GM21390 (cell line): ENCODE measurements at regions not wholly inside any gene's neighbourhood (a gene's known extent, or its start where the extent isn't known, plus 50 kb on each side); places are given as distances from the start of the nearest gene placed in this dataset.
"Not testable (repeated sequence)": the region's sequence is repeated elsewhere in the genome, so short reads cannot be mapped to it uniquely, and the experiment has no call there.

Experiments
- ATAC-seq: cut with Tn5 transposase; IDR thresholded peaks from one replicate; pipeline ENCODE4 v1.9.1; 2021; ENCODE audit not compliant: unreplicated experiment

DNA sequence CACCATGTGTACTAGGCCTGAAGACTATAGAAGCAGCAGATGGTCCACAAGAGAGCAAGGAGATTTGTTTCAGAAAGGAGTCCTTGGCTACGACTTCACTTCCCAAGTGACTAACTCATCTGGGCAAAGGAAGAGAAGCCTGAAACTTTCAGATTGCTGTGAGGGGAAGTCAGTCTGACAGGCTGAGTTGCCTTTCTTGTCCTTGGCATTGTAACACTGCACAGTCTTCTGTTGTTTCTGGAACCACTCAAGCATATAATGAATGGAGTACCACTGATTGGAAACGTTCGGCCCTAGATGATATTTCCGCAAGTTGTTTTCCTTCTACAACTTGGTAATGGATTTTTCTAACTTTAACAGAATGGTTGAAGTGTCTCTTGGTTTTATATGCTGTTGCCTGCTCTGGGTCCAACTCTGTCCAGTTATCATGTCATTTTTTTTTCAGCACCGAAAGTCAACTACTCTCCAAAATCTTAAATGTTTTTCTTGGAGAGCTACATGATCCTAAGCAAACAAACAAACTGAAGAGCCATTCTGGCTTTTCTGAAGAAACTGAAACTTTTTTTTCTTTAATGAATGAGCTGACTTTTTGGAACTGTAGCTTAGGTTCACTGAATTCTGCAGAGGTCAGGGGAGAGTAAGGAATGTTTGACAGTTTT is 685.7 kb downstream of the MECOM start:
- ATAC-seq, result no peak

DNA sequence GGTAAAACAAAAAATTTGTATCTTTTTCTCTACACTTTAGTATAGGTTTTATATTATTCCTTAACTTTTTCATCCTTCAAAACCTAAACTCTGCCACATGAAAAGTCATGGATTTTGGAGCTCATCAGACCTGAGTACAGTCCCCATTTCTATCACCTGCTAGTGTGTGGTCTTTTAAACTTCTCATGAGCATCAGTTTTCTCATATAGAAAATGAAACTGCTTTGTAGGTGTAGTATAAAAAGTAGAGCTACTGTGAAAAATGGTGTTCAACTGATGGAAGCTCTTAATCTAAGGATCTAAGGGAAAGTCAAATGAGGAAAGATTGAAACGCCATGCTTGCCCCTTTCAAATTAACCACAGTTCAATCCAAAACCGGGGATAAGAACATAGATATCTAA is 686.5 kb downstream of the MECOM start:
- no peak for ATAC-seq

DNA sequence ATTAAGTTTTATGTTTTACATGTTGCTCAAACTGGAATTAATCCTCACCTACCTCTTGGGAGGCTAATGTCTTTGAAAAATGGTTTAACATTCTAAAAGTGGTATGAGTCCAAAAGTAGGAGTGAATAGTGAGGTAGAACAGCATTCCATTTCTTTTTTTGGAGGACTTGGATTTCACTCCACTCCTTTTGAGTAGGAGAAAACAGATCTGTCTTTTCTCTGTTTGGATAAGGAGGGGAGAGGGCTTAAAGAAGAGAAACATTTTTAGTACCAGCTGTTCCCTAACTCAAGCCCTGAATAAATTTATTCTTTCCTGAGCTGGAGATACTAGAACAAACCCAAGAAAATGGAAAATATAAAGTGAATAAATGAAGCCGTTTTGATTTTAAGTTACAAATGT is 687.9 kb downstream of the MECOM start:
- ATAC-seq, result no peak

DNA sequence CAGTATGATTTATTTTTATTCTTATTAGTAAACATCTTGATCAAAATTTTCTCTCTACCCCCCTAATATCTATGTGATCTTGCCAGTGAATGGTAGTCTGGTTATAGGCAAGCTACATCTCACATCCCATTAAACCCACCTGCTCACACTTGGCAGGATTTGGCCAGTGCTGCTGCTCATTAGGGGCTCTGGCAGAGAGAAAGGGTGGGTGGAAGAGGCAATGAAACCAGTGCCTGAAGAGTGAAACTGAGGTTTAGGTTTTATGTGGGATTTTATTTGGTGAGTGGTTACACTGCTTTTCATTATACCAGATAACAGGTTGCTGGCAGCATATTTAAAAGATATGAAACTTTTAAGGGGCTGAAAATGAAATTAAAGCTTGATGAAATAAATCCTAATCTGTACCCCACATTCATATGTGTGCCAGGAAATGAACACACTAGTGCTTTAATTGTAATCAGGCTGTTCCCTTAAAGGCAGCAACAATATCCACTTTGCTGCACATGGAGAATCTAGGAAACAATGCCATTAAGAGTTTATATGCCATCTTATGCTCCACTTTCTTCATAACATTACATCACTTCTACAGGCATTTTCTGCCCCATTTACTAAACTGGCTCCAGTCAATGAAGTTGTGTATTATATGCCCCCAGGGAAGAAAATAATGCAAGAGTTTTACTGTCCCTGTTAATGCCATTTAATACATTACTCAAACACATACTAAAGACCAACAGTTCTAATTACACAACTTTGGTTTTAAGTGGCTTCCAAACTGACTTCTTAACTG is 688.7 kb downstream of the MECOM start:
- no peak for ATAC-seq

DNA sequence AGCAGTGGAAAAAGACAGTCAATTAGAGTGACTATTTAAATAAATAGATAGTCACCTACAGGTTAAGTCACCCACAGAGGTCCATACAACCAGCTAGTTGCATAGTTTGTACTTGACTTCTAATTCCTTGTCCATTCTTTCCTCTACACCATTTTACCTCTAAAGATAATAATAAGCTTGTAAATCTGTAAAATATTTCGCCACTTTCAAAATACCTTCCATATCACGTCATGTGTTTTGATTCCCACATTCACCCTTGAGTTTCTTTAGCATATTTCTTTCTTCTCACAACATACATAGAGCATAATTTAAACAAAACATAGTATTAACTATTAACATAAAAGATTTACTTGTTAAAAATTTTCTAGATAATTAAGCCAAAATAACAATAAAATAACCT is 689.6 kb downstream of the MECOM start:
- ATAC-seq, result no peak

DNA sequence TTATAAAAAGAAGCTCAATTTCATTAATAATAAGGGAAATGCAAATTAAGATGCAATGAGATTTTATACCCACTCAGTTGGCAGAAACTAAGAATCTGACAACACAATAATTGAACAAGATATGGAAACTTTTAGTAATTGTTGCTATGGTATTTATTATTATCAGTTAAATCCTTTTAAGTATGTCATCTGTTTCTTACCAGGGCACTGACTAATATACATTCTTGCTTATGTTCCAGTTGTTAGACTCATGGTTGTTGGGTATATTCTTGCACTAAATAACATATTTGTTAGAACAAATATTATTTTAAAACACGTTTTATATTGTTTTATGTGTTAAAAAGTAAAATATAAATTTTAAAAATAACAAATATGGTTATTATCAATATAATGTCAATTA is 690.3 kb downstream of the MECOM start:
- ATAC-seq, result no peak

DNA sequence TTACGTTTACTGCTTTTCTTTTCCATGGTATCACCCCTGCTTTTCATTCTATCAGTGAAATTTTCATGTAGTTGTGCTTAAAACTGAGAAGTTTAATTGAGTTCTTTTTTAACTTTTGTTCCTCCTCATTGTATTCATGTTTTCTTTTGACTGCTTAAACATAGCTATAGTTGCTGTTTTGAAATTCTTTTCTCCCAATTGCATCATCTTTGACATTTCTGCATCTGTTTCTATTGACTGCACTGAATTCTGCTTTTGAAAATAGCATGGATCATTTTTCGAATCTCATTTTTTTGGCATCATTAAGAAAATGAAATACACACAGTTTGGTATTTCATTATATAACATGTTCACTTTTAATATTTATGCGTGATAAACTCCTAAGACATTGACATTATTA is 694.9 kb downstream of the MECOM start:
- no peak for ATAC-seq

DNA sequence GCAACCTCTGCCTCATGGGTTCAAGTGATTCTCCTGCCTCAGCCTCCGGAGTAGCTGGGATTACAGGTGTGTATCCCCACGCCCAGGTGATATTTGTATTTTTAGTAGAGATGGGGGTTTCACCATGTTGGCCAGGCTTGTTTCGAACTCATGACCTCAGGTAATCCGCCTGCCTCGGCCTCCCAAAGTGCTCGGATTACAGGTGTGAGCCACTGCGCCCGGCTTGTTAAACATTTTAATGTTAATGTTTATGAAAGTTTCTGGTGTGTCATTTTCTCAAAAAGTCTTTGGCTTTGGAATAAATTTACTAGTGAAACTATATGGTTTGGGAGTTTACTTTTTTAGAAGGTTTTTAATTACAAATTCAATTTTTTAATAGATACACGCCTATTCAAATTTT is 698.8 kb downstream of the MECOM start:
- no peak for ATAC-seq

DNA sequence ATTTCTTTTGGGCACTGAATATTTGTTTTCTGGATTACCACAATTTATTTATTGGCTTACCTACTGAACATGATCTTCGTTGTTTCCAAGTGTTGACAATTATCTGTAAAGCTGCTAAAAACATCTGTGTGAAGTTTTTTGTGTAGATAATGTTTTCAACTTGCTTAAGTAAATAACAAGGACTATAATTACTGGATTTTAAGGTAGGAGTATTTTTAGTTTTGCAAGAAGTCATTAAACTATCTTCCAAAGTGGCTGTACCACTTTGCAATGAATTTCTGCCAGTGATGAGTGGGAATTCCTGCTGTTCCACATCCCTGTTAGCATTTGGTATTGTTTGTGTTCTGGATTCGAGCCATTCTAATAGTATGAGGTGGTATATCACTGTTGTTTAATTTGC is 702.2 kb downstream of the MECOM start:
- no peak for ATAC-seq

DNA sequence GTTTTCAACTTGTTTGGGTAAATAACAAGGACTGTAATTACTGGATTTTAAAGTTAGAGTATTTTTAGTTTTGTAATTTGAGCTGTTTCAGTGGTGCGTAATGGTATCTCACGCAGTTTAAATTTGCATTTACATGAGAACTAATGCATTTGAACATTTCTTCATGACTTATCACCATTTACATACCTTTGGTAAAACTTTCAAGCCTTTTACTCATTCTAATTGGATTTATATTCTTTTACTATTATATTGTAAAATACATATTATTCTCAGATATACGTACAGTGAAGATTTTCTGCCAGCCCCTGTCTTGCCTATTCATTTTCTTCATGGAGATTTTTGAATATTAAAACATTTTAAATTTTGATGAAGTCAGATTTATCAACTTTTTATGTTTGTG is 703.8 kb downstream of the MECOM start:
- no peak for ATAC-seq

DNA sequence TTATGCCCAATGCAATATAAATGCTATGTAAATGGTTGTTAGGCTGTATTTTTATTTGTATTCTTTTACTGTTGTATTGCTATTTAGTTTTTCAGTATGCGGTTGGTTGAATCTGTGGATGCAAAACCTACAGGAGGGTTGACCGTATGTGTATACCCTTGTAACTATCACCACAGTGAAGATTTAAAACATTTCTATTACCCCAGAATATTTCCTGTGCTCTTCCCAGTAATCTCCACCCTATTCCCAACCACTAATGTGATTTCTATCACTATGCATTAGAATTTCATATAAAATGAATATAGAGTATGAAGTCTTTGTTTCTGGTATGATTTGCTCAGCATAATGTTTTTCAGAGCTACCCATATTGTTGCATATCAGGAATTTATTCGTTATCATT is 705.0 kb downstream of the MECOM start:
- no peak for ATAC-seq

DNA sequence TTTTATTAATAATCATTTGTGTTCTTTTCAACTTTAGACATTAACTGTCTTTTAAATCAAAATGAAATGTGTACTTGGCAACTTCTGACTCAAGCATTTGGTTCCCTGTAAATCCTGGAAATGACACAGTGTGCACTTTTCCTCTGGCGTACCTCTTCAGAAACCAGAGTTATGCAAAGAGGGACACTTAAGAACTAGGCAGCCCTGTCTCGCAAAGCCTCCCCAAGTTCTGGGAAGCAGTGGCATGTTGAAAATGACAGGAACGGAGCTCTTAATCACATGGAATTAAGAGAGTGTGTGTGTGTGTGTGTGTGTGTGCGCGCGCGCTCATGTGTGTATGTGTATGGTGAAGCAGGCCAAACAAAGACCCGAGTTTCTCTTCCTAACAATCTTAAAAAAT is 707.4 kb downstream of the MECOM start:
- no peak for ATAC-seq

DNA sequence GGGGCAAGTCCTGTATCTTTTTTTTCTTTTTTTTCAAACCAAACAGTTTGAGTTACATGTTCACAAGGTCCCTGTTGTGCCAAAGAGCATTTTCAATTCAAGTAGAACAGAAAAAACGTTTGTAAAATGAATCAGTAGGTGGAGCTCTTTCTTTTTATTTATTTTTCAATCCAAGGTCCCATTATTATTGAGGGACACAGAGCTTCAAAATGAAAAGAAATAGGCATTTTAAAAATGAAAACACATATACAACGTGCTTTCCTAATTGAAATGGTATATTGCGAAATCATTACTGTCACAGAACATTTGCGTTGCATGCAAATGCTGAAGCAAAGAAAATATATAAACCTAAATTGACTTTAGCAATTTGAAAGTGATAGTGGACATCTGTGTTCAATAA is 711.0 kb downstream of the MECOM start:
- ATAC-seq, result no peak

DNA sequence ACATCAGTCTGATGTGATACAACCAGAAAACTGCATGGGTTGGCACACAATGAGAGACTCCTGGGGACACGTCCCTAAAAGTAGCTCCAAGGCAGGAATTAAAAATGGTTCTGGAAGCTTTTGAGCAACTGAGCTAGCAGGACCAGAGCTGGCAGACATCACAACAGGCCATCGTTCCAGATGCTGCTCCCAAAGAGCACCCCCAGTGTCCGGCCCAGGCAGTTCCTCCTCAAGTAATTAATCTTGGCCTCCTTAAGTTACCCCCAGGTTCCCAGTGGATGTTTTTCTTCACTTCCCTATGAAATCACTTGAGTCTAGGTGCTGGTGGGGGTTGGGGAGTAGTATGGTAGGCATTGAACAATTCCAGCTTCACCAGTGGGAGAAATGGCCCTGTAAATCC is 711.6 kb downstream of the MECOM start:
- ATAC-seq, result no peak

DNA sequence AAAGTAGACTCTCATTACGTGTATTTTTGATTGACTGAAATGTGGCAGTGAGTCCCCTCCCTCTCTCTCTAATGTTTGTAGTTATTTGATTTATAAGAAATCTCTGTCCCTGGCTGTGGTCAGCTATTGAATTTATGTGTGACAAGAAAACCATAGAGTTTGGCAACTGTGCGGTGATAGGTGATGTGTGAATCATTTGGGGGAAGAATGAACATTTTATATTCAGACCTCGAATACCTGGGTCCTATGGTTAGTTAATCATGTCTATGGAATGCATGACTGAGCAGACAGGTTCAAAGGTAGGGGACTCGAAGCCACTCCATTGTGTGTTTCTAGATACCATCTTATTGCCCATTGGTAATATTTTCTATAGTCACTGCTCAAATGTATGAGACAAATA is 712.1 kb downstream of the MECOM start:
- no peak for ATAC-seq

DNA sequence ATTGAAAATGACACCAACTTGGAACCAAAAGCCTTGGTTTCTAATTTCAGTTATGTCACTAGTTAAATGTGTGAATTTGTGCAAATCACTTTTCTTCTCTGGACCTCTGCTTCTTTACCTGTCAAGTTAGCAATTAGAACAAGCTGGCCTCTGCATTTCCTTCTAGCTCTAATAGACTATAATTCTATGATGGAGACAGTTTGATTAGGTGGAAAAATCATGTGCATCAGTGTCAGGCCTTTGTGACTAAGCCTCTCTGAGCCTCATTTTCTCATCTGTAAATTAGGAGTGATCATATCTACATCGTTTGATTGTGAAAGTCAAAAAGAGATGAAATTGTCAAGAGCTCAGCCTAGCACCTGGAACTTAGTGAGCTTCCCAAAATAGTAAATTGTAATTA is 712.9 kb downstream of the MECOM start:
- ATAC-seq, result no peak

DNA sequence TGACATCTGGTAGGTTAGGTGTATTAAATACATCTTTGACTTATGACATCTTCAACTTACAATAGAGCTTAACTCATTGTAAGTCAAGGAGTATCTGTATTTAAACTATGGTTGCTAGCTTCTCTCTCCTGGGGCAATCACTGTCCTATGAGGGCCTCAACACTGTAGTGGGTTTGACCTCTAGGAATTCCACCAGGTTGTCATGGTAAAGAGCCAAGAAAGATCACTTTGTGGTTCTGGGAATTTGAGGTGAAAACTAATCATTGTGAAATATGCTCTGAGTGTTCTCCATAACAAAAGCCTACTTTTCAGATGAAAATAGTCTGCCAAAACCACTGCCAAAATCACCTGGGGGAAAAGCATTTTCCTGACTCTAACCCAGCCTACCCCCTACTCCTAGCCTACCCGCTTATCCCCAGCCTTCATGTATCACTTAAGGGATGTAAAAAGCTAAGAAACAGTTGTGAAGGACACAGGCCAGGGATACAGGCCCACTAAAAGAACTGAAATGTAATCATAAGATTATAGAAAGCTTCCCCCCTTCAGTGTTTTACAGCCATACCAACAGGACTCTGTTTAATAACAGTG is 723.8 kb downstream of the MECOM start:
- ATAC-seq, result no peak

DNA sequence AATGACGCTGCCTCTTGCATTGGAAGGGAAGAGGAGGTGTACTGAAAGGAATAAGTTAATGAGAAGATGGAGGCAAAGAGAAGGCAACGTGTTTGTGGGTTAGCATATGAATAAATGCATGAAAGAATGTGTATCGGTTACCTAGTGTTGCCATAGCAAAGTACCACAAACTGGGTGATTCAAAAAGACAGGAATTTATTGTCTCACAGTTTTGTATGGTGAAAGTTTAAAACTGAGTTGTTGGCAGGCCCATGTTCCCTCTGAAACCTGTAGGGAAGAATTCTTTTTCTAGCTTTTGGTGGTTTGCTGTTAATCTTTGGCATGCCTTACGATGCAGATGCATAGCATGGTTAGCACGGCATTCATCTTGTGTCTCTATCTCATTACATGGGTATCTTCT is 729.9 kb downstream of the MECOM start:
- ATAC-seq, result no peak

DNA sequence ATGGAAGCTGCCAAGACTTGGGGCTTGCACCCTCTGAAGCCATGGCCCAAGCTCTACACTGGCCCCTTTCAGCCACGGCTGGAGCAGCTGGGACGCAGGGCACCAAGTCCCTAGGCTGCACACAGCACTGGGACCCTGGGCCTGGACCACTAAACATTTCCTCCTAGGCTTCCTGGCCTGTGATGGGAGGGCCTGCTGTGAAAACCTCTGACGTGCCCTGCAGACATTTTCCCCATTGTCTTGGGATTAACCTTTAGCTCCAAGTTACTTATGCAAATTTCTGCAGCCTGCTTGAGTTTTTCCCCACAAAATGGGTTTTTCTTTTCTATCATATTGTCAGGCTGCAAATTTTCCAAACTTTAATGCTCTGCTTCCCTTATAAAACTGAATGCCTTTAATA is 733.5 kb downstream of the MECOM start:
- not testable (repeated sequence) for ATAC-seq

DNA sequence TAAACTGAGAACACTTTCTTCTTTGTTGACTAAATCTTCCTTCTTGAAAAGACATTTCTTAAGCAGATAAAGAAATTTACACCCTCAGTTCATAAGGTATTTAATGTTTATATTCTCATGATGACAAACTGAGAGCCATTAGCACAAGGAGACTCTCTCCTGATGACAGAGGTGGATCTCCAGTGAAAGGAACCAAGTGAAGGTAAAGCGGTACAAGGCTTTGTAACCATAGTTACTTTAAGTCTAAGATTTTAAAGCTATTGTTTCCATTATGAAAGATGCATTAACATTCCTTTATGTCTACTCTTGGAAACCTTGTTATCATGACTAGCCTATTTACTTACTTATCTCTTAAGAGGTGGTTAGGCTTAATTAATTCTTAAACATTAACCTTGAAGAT is 737.1 kb downstream of the MECOM start:
- no peak for ATAC-seq

DNA sequence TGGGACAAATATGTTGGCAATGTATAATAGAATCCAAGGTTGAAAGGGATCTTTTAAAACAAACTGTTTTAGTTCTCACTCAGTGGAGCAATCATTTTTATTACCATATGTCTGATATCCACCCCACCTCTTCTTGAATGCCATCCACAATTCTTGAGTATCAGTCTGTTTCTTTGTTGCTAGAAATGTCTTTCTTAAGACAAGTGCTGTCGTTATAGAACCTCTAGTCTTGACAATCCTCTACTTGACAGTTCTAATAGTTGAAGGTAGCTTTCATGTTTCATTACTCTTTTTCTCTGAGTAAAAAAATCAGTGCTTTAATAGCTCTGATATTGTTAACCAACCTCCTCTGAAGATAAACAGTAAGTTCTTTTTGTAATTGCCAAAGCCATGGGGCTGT is 737.9 kb downstream of the MECOM start:
- ATAC-seq, result no peak

DNA sequence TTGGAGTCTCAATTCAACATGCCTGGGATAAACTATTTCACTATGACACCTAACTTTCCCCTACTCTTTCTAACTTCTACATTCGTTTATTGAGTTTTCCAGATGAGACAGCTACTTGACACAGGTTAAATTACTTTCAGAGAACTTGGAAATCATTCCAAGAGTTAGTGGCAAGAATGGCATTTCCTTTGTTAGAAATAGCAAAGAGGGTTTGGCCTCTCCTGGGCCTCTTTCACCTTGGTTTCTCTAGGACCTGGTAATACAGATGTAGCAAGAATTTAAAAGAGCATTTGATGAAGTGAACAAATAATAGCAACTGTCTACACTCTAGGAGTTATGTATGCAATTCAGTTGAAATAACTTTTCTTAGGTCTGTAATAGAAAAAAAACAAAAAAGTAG is 748.9 kb downstream of the MECOM start:
- ATAC-seq, result no peak

DNA sequence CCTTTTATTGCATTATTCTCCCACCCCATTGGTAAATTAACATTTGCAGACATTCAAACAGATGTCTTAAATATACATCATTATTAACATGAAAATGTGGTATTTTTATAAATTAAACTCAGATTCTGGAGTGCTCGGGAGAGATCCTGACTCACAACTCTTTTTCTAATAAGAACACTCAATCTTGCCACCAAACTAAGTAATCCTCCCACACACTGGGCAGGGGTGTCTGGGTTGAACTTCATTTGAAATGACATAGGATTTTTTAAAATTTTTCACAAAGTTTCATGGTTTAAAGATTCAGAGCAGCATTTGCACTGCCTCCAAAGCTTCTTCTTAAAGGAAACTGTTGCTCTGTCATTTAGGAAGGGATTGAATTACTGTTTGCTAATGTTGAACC is 754.3 kb downstream of the MECOM start:
- no peak for ATAC-seq
